Activated naive CD8-positive, alpha-beta T cell treated with anti-CD3 and anti-CD28 coated beads, Interleukin-2, amount 50 U/mL, for 24 hours (primary cell): ENCODE measurements at regions not wholly inside any gene's neighbourhood (a gene's known extent, or its start where the extent isn't known, plus 50 kb on each side); places are given as distances from the start of the nearest gene placed in this dataset.
"Not testable (repeated sequence)": the region's sequence is repeated elsewhere in the genome, so short reads cannot be mapped to it uniquely, and the experiment has no call there.

Source experiments
- ATAC-seq: fragments of 150-1000 bp; cut with Tn5 transposase; one replicate; pipeline ENCODE4 v1.10.0; 2021
- DNase-seq: peaks from one replicate; pipeline ENCODE4 v3.0.0; 2021
- H3K27ac Mint-ChIP-seq: one replicate; pipeline ENCODE4 v1.8.0; 2021; ENCODE audit warnings: mild to moderate bottlenecking, mixed read lengths
- H3K27me3 Mint-ChIP-seq: one replicate; pipeline ENCODE4 v1.8.0; 2021; ENCODE audit warnings: mixed read lengths
- H3K36me3 Mint-ChIP-seq: one replicate; pipeline ENCODE4 v1.8.0; 2021; ENCODE audit warnings: low read depth, mixed read lengths
- H3K4me1 Mint-ChIP-seq: one replicate; pipeline ENCODE4 v1.8.0; 2021; ENCODE audit warnings: mixed read lengths
- H3K4me3 Mint-ChIP-seq: one replicate; pipeline ENCODE4 v1.8.0; 2021; ENCODE audit warnings: mild to moderate bottlenecking, moderate library complexity, mixed read lengths
- H3K9me3 Mint-ChIP-seq: one replicate; pipeline ENCODE4 v1.8.0; 2021; ENCODE audit warnings: mixed read lengths

DNA sequence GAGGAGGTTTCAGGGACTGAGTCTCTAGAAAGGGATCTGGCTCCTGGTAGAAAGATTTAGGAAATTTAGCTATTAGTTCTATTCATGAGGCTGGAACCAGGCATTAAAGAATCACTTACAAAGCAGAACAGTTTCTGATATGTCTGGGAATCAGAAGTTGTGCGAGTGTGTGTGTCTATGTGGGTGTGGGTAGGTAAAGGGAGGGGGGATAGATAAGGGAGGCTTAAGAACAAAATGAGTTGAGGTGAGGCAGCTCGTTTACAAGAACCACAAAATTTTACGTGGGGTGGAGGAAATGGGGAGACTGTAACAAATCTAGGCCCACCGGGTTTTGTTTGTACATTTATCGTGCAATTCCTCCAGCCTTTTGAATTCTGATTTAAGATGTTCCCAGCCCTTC is 90.7 kb downstream of the SAMD9 start:
- no peaks in the 10 kb centered on the region for H3K36me3 Mint-ChIP-seq
- H3K27ac Mint-ChIP-seq: no peak overlapping the region
- H3K27me3 Mint-ChIP-seq: peaks cover 9% of the 10 kb centered on the region
- no peak overlapping the region for H3K4me3 Mint-ChIP-seq
- ATAC-seq (no peak), DNase-seq (no peak)
- H3K9me3 Mint-ChIP-seq: peaks cover 17% of the 10 kb centered on the region
- no peaks in the 10 kb centered on the region for H3K4me1 Mint-ChIP-seq

DNA sequence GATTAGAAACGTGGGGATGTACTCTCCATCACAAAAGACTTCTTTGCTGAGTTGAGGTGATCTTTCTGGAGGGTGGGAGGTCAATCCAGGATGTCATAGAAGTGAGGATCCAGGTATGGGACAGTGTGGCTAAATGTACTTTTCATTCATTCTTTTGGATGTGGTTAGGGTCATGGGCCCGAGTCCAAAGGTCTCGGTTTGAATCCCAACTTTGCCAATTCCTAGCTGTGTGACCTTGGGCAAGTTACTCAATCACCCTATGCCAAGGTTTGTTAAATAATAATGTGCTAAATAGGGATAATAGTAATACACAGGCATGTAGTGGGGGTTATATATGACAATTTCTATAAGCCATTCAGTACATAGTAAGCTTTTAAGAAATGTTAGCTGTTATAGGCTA is 91.4 kb downstream of the SAMD9 start:
- H3K4me3 Mint-ChIP-seq: no peak overlapping the region
- H3K27me3 Mint-ChIP-seq: peaks cover 9% of the 10 kb centered on the region
- peaks cover 11% of the 10 kb centered on the region for H3K9me3 Mint-ChIP-seq
- no peaks in the 10 kb centered on the region for H3K36me3 Mint-ChIP-seq
- DNase-seq (no peak), ATAC-seq (no peak)
- H3K27ac Mint-ChIP-seq: no peak overlapping the region
- H3K4me1 Mint-ChIP-seq: no peaks in the 10 kb centered on the region

DNA sequence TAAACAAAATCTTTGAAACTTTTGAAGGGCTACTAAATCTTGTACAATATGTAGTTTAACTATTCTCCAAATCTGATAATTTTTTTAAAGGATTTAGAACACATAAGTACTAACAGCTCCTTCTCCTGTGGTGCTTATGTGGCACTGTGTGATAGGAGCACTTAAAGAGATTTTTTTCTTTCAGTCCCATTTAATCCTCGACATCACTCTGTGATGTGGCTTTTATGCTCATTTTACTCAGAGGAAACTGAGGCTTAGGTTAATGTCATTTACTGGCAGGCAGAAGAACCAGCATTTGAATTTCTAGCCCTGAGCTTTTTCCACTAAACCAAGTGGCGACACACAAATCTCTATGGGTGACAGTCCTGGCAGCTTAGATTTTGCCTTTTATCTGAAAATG is 92.4 kb downstream of the SAMD9 start:
- no peaks in the 10 kb centered on the region for H3K4me1 Mint-ChIP-seq
- DNase-seq (no peak), ATAC-seq (no peak)
- no peak overlapping the region for H3K27ac Mint-ChIP-seq
- peaks cover 9% of the 10 kb centered on the region for H3K27me3 Mint-ChIP-seq
- H3K9me3 Mint-ChIP-seq: peaks cover 4% of the 10 kb centered on the region
- no peak overlapping the region for H3K4me3 Mint-ChIP-seq
- no peaks in the 10 kb centered on the region for H3K36me3 Mint-ChIP-seq

DNA sequence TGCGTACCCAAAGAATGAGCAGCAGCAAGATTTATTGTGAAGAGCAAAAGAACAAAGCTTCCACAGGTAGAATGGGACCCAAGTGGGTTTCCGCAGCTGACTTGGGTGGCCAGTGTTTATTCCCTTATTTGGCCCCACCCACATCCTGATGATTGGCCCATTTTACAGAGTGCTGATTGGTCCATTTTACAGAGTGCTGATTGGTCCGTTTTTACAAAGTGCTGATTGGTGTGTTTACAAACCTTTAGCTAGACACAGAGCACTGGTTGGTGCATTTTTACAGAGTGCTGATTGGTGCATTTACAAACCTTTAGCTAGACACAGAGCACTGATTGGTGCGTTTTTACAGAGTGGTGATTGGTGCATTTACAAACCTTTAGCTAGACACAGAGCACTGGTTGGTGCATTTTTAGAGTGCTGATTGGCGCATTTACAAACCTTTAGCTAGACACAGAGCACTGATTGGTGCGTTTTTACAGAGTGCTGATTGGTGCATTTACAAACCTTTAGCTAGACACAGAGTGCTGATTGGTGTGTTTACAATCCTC is 94.8 kb downstream of the SAMD9 start:
- H3K36me3 Mint-ChIP-seq, H3K27me3 Mint-ChIP-seq, H3K27ac Mint-ChIP-seq, H3K4me3 Mint-ChIP-seq, H3K9me3 Mint-ChIP-seq, ATAC-seq, H3K4me1 Mint-ChIP-seq, DNase-seq: not testable (repeated sequence)

DNA sequence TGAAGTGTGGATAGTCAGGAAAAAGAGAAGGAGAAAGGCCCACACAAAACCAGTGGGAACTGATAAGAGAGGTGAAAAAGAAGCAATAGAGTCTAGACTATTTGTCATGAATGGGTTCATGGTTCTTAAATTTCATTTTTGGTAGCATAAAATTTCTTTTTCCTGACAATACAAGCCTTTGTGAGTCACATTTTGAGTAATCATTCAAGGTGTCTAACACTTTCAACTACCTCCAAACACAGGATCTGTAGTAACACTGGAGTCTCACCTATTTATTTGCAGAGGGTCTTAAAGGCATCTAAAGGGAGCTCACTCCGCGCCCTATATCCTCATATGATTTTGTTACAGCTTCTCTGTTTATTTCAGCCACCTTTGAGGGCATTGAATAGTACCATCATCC is 96.0 kb downstream of the SAMD9 start:
- no peak overlapping the region for H3K4me3 Mint-ChIP-seq
- H3K9me3 Mint-ChIP-seq: peaks cover 4% of the 10 kb centered on the region
- no peak for DNase-seq
- H3K27ac Mint-ChIP-seq: no peak overlapping the region
- H3K27me3 Mint-ChIP-seq: peaks cover 6% of the 10 kb centered on the region
- no peak for ATAC-seq
- H3K4me1 Mint-ChIP-seq: peaks cover 5% of the 10 kb centered on the region
- no peaks in the 10 kb centered on the region for H3K36me3 Mint-ChIP-seq

DNA sequence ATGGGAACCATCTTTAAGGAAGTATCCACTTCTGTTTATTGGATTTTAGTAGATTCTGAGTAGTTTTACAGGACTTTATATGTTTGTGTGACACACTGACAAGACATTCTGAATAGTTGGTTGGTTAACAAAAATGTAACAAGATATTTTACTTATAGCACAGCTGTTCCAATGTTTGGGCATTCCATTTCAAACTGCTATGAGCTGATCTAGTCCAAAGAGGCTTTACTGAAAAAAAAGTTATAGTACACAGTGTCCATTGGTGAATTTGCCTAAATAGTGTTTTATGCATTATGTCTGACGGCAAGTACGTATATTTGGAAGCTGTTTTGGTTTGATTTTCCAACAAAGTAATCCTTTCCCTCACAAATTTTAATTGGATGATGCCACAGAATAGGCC is 99.1 kb downstream of the SAMD9 start:
- Mint-ChIP-seq H3K4me1 (peaks cover 19% of the 10 kb centered on the region), H3K27me3 (no peaks in the 10 kb centered on the region), H3K4me3 (no peak overlapping the region), H3K9me3 (peaks cover 4% of the 10 kb centered on the region), H3K27ac (no peak overlapping the region), H3K36me3 (no peaks in the 10 kb centered on the region)
- ATAC-seq (no peak), DNase-seq (no peak)

DNA sequence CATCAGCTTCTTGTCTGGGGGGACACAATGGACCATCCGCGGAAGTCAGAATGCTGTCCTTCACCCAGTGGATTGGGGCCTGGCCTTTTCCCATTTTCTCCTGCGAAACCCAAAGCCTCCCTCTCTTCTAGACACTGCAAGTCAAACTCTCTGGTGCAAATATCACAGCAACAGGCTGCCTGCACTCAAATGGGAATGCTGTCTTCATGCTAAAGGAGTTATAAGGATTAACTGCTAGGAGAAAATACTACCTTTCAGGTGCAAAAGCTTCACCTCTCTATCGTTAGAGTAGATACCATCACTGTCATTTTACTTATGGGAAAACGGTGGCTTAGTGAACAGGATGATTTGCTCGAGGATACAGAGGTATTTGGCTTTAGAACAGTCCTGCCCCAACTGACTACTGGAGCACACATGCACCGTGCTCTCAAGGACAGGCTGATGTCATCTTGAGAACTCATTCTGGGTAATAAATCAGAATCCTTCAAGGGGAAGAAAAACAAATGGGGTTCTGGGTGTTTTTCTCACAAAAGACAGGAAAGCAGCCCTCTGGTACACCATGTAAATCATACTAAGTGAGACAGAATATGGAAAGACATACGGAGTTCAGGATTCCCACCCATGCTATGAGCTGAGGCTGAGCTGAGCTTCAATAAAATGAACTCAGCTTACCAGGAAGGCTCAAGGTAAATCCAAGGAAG is 100.9 kb downstream of the SAMD9 start:
- Mint-ChIP-seq H3K4me3 (no peak overlapping the region), H3K9me3 (no peaks in the 10 kb centered on the region), H3K36me3 (no peaks in the 10 kb centered on the region), H3K27ac (no peak overlapping the region), H3K4me1 (peaks cover 19% of the 10 kb centered on the region), H3K27me3 (no peaks in the 10 kb centered on the region)
- ATAC-seq (no peak), DNase-seq (no peak)

DNA sequence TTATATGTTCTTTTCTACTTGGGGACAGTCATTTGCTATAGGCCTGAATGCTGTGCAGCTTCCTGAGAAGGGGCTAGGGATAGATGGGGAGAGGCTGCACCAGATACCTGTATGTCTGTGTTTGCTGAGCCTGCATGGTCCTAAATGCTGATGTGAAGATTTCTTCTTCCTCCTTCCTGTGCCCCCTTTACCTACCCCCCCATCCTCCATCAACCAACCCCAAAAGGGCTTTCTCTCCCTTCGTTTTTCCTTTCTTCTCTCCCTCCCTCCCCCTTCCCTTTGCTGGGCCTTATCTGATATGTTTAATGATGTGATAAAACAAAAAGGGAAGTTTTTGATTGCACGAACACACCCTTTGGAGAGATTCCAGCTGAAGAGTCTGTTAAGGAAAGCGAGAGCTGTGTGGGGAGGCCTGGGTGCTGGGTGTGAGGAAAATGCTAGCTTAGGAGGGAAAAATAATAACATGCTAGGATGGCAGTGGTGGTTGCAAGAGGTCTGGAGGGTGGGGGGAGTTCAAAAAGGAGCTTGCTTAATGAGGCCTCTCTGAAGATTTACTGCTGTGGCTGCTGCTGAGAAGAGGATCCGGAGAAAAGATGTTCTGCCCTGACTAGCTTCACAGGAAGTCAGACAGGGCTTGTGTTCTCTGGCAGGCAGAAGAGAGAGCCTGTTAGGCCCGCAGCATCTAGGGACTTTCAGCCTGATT is 101.8 kb downstream of the SAMD9 start:
- H3K4me3 Mint-ChIP-seq: no peak overlapping the region
- ATAC-seq (no peak), DNase-seq (no peak)
- peaks cover 19% of the 10 kb centered on the region for H3K4me1 Mint-ChIP-seq
- no peaks in the 10 kb centered on the region for H3K9me3 Mint-ChIP-seq
- no peaks in the 10 kb centered on the region for H3K27me3 Mint-ChIP-seq
- no peaks in the 10 kb centered on the region for H3K36me3 Mint-ChIP-seq
- no peak overlapping the region for H3K27ac Mint-ChIP-seq

DNA sequence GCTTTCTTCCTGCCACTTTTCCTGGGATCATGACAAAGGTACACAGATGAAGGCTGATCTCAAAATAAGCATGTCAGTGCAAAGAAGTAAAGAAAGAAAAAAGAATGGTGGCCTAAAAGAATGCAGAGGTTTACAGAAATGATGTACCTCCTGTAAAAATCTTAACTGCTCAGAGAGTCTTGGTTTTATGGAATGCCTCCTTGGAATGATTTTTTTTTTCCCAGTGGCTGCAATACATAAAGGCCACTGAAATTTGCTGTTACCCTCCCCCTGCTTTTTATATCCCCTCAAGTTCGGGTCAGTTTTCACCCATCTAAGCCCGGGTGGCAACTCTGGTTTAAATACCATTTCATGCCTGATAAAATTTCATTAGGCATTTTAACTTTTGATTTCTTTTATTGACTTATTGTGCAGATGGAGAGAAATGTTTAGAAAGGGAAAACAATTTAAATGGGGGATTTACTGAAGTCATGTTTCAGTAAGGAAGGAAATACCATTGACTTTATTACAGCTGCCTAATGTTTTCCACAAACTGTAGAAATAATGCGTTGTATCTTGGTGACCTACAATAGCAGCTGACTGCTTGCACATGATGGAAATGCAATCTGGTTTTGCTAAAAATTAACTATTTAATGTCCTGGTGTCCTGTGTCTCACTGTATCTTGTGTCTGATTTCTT is 102.5 kb downstream of the SAMD9 start:
- no peaks in the 10 kb centered on the region for H3K36me3 Mint-ChIP-seq
- no peak overlapping the region for H3K27ac Mint-ChIP-seq
- no peaks in the 10 kb centered on the region for H3K9me3 Mint-ChIP-seq
- H3K4me1 Mint-ChIP-seq: peaks cover 19% of the 10 kb centered on the region
- no peaks in the 10 kb centered on the region for H3K27me3 Mint-ChIP-seq
- H3K4me3 Mint-ChIP-seq: no peak overlapping the region
- DNase-seq: no peak
- no peak for ATAC-seq

DNA sequence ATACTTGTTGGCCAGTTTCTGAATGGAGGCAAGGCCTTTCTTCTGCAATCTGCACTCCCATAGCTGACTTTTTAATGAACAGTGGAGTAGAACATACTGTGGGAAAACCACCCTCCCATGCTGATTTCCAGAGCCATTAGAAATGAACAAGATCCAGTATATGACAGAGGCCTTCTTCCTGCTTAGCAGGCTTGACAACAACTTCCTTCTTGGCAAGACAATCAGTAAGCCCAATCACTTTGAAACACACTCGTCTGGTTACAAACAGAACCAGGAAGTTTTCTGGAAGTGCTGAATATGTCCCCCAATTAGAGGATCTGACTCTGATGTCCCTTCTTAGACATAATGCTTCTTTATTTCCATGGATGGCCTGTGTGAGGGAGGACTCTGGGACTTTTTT is 103.4 kb downstream of the SAMD9 start:
- DNase-seq: no peak
- no peaks in the 10 kb centered on the region for H3K9me3 Mint-ChIP-seq

DNA sequence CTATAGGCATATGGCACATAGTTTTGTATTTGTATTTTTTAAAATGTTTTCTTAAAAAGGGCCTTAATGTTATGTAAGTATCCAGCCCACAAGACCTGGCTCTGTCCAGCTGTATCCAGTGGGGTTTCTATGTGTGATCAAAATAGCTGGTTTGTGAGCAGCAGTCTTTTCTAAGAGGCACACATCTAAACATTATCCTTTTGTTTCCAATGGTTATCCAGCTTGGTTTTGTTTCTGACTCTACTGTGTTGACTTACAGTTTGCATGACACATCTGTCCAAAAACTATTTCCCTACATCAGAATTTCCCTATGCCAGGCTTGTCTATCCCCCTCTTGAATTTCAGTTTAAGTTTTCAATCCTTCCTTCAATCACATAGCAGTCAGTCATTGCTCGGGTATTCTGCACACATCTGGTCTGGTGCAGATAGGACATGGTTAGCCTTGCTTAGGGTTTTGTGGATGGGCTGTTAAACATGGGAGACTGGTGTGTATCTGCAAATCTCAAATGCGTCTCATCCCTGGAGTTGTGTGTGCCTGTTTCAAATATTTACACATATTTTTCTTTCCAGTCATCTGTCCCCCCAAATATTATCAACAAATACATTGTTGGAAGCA is 104.2 kb downstream of the SAMD9 start:
- Mint-ChIP-seq H3K9me3 (no peaks in the 10 kb centered on the region), H3K27me3 (no peaks in the 10 kb centered on the region), H3K27ac (no peak overlapping the region), H3K36me3 (no peaks in the 10 kb centered on the region), H3K4me1 (peaks cover 19% of the 10 kb centered on the region), H3K4me3 (no peak overlapping the region)
- ATAC-seq (no peak), DNase-seq (no peak)

More for the DNA sequence above, 103.4 kb downstream of the SAMD9 start:
- peaks cover 19% of the 10 kb centered on the region for H3K4me1 Mint-ChIP-seq
- no peak overlapping the region for H3K4me3 Mint-ChIP-seq
- H3K27ac Mint-ChIP-seq: no peak overlapping the region
- ATAC-seq: no peak
- no peaks in the 10 kb centered on the region for H3K36me3 Mint-ChIP-seq
- H3K27me3 Mint-ChIP-seq: no peaks in the 10 kb centered on the region

DNA sequence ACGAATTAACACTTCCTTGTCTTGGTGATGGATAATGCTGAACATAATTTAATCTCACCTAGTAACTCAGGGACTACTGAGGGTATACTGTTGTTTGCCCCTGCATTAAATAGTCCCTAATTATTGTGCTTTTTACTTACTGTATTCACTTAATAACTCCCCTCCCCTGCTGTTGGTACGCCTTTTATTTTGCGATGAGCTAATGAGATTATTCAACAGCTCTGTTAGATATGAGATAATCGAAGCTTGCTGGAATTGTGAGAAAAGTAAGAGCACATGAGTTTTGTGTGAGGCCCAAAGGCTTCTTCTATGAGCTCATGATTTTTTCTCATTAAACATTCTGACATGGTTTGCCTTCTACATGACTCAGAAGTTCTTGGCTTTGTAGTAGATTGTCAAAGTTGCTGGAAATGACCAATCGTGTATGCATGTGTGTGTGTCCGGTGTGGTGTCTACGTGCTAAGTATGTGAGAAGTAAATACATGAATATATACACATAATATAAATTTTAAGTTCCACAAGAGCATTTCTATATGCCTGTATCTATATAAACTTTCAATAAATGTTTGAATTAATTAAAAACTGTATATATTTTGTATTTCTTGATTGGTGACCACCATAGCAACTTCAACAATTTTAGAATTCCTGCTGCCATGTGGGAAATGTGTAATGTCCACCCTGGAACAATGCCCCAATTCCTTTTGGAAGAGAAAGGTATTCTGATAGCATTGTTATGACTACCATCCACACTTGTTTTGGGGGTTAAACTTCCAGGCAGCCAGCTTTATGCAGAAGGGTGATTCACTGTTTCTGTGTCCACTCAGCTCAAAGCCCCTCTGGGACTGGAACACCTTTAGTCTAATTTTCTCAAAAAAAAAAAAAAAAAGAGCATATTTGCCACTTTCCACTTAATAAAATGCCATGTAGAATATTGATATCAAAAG is 106.2 kb downstream of the SAMD9 start:
- Mint-ChIP-seq H3K4me3 (no peak overlapping the region), H3K27ac (no peak overlapping the region), H3K27me3 (peaks cover 3% of the 10 kb centered on the region), H3K36me3 (no peaks in the 10 kb centered on the region), H3K9me3 (no peaks in the 10 kb centered on the region), H3K4me1 (peaks cover 14% of the 10 kb centered on the region)
- DNase-seq (no peak), ATAC-seq (no peak)

DNA sequence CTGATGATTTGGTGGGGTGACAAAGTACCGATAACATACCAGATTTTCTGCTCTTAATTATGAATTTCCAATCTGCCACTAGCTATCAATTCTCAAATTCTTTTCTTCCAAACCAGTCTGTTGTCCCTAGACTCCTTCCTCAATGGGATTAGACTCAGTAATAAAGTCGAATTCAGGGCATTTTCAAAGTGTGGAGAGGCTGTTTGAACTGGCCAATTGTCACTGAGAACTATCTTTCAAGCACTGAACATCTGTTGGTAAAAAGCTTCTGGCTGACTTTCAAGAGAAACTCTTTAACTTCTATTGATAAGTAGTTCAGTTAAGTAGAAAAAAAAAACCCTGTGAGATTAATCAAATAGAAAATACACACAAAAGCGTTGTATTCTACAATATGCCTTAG is 108.9 kb downstream of the SAMD9 start:
- DNase-seq (no peak), ATAC-seq (no peak)
- no peaks in the 10 kb centered on the region for H3K9me3 Mint-ChIP-seq
- H3K27me3 Mint-ChIP-seq: peaks cover 4% of the 10 kb centered on the region
- H3K36me3 Mint-ChIP-seq: no peaks in the 10 kb centered on the region
- H3K4me3 Mint-ChIP-seq: no peak overlapping the region
- no peaks in the 10 kb centered on the region for H3K4me1 Mint-ChIP-seq
- H3K27ac Mint-ChIP-seq: no peak overlapping the region
